GM12878 (cell line): ENCODE measurements at regions not wholly inside any gene's neighbourhood (a gene's known extent, or its start where the extent isn't known, plus 50 kb on each side); places are given as distances from the start of the nearest gene placed in this dataset.
A peak's percentile ranks its signal among the peaks of the same experiment; 100 is the strongest.

Experiments
- BCLAF1 ChIP-seq: fragments of 450-650 bp; IDR thresholded peaks from 2 replicates; pipeline ENCODE4 v1.6.1; 2017; ENCODE audit warnings: antibody characterized with exemption, mild to moderate bottlenecking, moderate library complexity
- CREM ChIP-seq: IDR thresholded peaks from 2 replicates; pipeline ENCODE4 v1.6.1; 2014; ENCODE audit warnings: antibody characterized with exemption, low read depth
- CTCF ChIP-seq, 3 experiments: IDR thresholded peaks in 2 of 3; conservative IDR thresholded peaks in 1 of 3; 2 replicates each; pipeline ENCODE4 v1.5.1; 2011; ENCODE audit warnings: low read depth in 3 of 3, low read length in 3 of 3, mild to moderate bottlenecking in 3 of 3, control low read depth in 2 of 3, moderate library complexity in 2 of 3, inconsistent platforms in 1 of 3, mixed read lengths in 1 of 3; ENCODE audit not compliant: control insufficient read depth in 2 of 3, insufficient read depth in 1 of 3; ENCODE audit errors: extremely low read depth in 1 of 3
- DPF2 ChIP-seq: fragments of 450-650 bp; IDR thresholded peaks from 2 replicates; pipeline ENCODE4 v1.6.1; 2017; ENCODE audit warnings: mild to moderate bottlenecking
- EED ChIP-seq: sonication (generic); IDR thresholded peaks from 2 replicates; pipeline ENCODE4 v1.6.1; 2016; ENCODE audit warnings: antibody characterized with exemption, low read depth
- ELK1 ChIP-seq: IDR thresholded peaks from 2 replicates; pipeline ENCODE4 v1.6.1; 2012; ENCODE audit warnings: low read depth, low read length, improper control_type of control experiment
- EP300 ChIP-seq, 2 experiments: fragments of 150-350 bp in 1 of 2; IDR thresholded peaks; 2 replicates each; pipeline ENCODE4 v1.6.1; 2011 to 2012; ENCODE audit warnings: low read depth in 2 of 2, low read length in 2 of 2, borderline replicate concordance in 1 of 2, improper control_type of control experiment in 1 of 2, inconsistent platforms in 1 of 2; ENCODE audit not compliant: control insufficient read depth in 1 of 2
- GABPA ChIP-seq: IDR thresholded peaks from 2 replicates; pipeline ENCODE4 v1.6.1; 2014; ENCODE audit warnings: antibody characterized with exemption, low read depth, mild to moderate bottlenecking, inconsistent platforms
- HCFC1 ChIP-seq: fragments of 150-350 bp; IDR thresholded peaks from 2 replicates; pipeline ENCODE4 v1.6.1; 2014; ENCODE audit warnings: low read length
- HDAC2 ChIP-seq: fragments of 200-600 bp; sonication (generic); IDR thresholded peaks from 2 replicates; pipeline ENCODE4 v1.6.1; 2017
- HDAC6 ChIP-seq: fragments of 200-600 bp; sonication (generic); IDR thresholded peaks from one replicate; pipeline ENCODE4 v1.8.0; 2017; ENCODE audit warnings: antibody characterized with exemption; ENCODE audit not compliant: unreplicated experiment
- IKZF1 ChIP-seq: fragments of 450-650 bp; conservative IDR thresholded peaks from 2 replicates; pipeline ENCODE4 v1.6.1; 2017; ENCODE audit warnings: antibody characterized with exemption, mild to moderate bottlenecking
- JUNB ChIP-seq: IDR thresholded peaks from 2 replicates; pipeline ENCODE4 v1.6.1; 2016; ENCODE audit warnings: antibody characterized with exemption, mild to moderate bottlenecking
- MEF2B ChIP-seq: fragments of 450-650 bp; IDR thresholded peaks from 2 replicates; pipeline ENCODE4 v1.6.1; 2018; ENCODE audit warnings: mild to moderate bottlenecking, moderate library complexity; ENCODE audit not compliant: partially characterized antibody, poor library complexity, severe bottlenecking
- MYB ChIP-seq: fragments of 150-350 bp; IDR thresholded peaks from 2 replicates; pipeline ENCODE4 v1.6.1; 2014; ENCODE audit warnings: mild to moderate bottlenecking, low read depth, low read length, borderline replicate concordance
- PAX8 ChIP-seq: fragments of 450-650 bp; IDR thresholded peaks from 2 replicates; pipeline ENCODE4 v1.6.1; 2017; ENCODE audit warnings: mild to moderate bottlenecking, moderate library complexity
- POLR2A ChIP-seq: IDR thresholded peaks from 2 replicates; pipeline ENCODE4 v1.6.1; 2011; ENCODE audit warnings: low read depth, mild to moderate bottlenecking, low read length
- RBBP5 ChIP-seq: fragments of 200-600 bp; sonication (generic); conservative IDR thresholded peaks from 2 replicates; pipeline ENCODE4 v1.6.1; 2016
- REST ChIP-seq: IDR thresholded peaks from 2 replicates; pipeline ENCODE4 v1.6.1; 2012; ENCODE audit warnings: mild to moderate bottlenecking, low read depth, low read length
- SIN3A ChIP-seq: IDR thresholded peaks from 2 replicates; pipeline ENCODE4 v1.6.1; 2012; ENCODE audit warnings: low read depth, low read length, improper control_type of control experiment
- SREBF1 ChIP-seq: IDR thresholded peaks from 2 replicates; pipeline ENCODE4 v1.6.1; 2012; ENCODE audit warnings: mild to moderate bottlenecking, low read length
- SREBF2 ChIP-seq: IDR thresholded peaks from 2 replicates; pipeline ENCODE4 v1.6.1; 2012; ENCODE audit warnings: mild to moderate bottlenecking, low read length
- SRF ChIP-seq, 2 experiments: IDR thresholded peaks; 2 replicates each; pipeline ENCODE4 v1.6.1; 2011; ENCODE audit warnings: low read depth in 2 of 2, low read length in 2 of 2, mild to moderate bottlenecking in 1 of 2, moderate library complexity in 1 of 2
- TAF1 ChIP-seq: IDR thresholded peaks from 2 replicates; pipeline ENCODE4 v1.6.1; 2011; ENCODE audit warnings: mild to moderate bottlenecking, low read depth, low read length, borderline replicate concordance
- TCF12 ChIP-seq: IDR thresholded peaks from 2 replicates; pipeline ENCODE4 v1.6.1; 2011; ENCODE audit warnings: low read depth, mild to moderate bottlenecking, low read length
- TCF7 ChIP-seq: IDR thresholded peaks from 2 replicates; pipeline ENCODE4 v1.6.1; 2014; ENCODE audit warnings: antibody characterized with exemption, borderline replicate concordance

- no peak for TF ChIP-seq SIN3A
- no peak for TF ChIP-seq ELK1
- no peak for TF ChIP-seq BCLAF1
- TF ChIP-seq CTCF (IDR thresholded peaks at IDR 0.05 in 2 of 3, conservative IDR thresholded peaks at IDR 0.05 in 1 of 3; ENCODE audit: control insufficient read depth in 2 of 3, extremely low read depth in 1 of 3, insufficient read depth in 1 of 3, low read depth in 3 of 3, low read length in 3 of 3) = no peak
- TF ChIP-seq MEF2B = peak; percentile 33
- TF ChIP-seq PAX8 = no peak
- peak; percentile 47; the same call in 1 of the 2 replicates for TF ChIP-seq DPF2
- TF ChIP-seq RBBP5 = no peak
- TF ChIP-seq TCF7 = no peak
- TF ChIP-seq JUNB = no peak
- no peak for TF ChIP-seq SREBF2
- TF ChIP-seq HCFC1 = no peak
- no peak for TF ChIP-seq TAF1
- peak in 1 of 2 experiments; percentile 66; a peak in 2 of 4 replicates for TF ChIP-seq EP300 (IDR thresholded peaks at IDR 0.05; ENCODE audit: borderline replicate concordance in 1 of 2, control insufficient read depth in 1 of 2, low read depth in 2 of 2, low read length in 2 of 2)
- no peak for TF ChIP-seq POLR2A
- no peak for TF ChIP-seq HDAC2
- TF ChIP-seq CREM = peak; percentile 47; the same call in 1 of the 2 replicates
- TF ChIP-seq SRF (IDR thresholded peaks at IDR 0.05; ENCODE audit: low read depth in 2 of 2, low read length in 2 of 2) = no peak
- no peak for TF ChIP-seq HDAC6
- TF ChIP-seq TCF12 = no peak
- TF ChIP-seq REST = no peak
- peak; percentile 79 for TF ChIP-seq EED
- TF ChIP-seq GABPA = no peak
- TF ChIP-seq MYB = no peak
- no peak for TF ChIP-seq SREBF1
- peak; percentile 84 for TF ChIP-seq IKZF1
Measured at GRCh38 chr6:87907521-87907920, 140.1 kb upstream of the SPACA1 start (continued).
